KMS-11 (cell line): ENCODE measurements at regions not wholly inside any gene's neighbourhood (a gene's known extent, or its start where the extent isn't known, plus 50 kb on each side); places are given as distances from the start of the nearest gene placed in this dataset.

ENCODE experiments used
- H2AFZ ChIP-seq: fragments of 200-600 bp; sonication (generic); 2 replicates; pipeline ENCODE4 v1.6.1; 2016; ENCODE audit warnings: antibody characterized with exemption, mixed run types, low read depth
- H3K27ac ChIP-seq: fragments of 200-600 bp; sonication (generic); 2 replicates; pipeline ENCODE4 v1.6.1; 2016; ENCODE audit warnings: mild to moderate bottlenecking, mixed run types
- H3K27me3 ChIP-seq: fragments of 200-600 bp; sonication (generic); 2 replicates; pipeline ENCODE4 v1.6.1; 2017; ENCODE audit warnings: mild to moderate bottlenecking, low read depth, mixed run types, moderate library complexity; ENCODE audit not compliant: insufficient read depth
- H3K36me3 ChIP-seq: fragments of 200-600 bp; sonication (generic); 2 replicates; pipeline ENCODE4 v1.6.1; 2017; ENCODE audit warnings: mild to moderate bottlenecking, mixed run types; ENCODE audit not compliant: insufficient read depth
- H3K4me1 ChIP-seq: fragments of 200-600 bp; sonication (generic); 2 replicates; pipeline ENCODE4 v1.6.1; 2016; ENCODE audit warnings: mild to moderate bottlenecking, low read depth, mixed run types; ENCODE audit not compliant: poor library complexity, severe bottlenecking
- H3K4me2 ChIP-seq: fragments of 200-600 bp; sonication (generic); 2 replicates; pipeline ENCODE4 v1.7.0; 2016; ENCODE audit warnings: mild to moderate bottlenecking, mixed run types
- H3K4me3 ChIP-seq: fragments of 200-600 bp; sonication (generic); IDR thresholded peaks from 2 replicates; pipeline ENCODE4 v1.6.1; 2017; ENCODE audit warnings: low read depth, low read length, mixed read lengths; ENCODE audit not compliant: insufficient read depth
- H3K79me2 ChIP-seq: fragments of 200-600 bp; sonication (generic); 2 replicates; pipeline ENCODE4 v1.6.1; 2016; ENCODE audit warnings: low read depth, mixed run types; ENCODE audit not compliant: insufficient read depth
- H3K9ac ChIP-seq: fragments of 200-600 bp; sonication (generic); 2 replicates; pipeline ENCODE4 v1.6.1; 2016; ENCODE audit warnings: mild to moderate bottlenecking, mixed run types
- H4K20me1 ChIP-seq: fragments of 200-600 bp; sonication (generic); 2 replicates; pipeline ENCODE4 v1.6.1; 2016; ENCODE audit warnings: mild to moderate bottlenecking, mixed run types; ENCODE audit not compliant: insufficient read depth
- CTCF ChIP-seq: fragments of 200-600 bp; sonication (generic); conservative IDR thresholded peaks from 2 replicates; pipeline ENCODE4 v1.6.1; 2017; ENCODE audit warnings: low read depth, mild to moderate bottlenecking, antibody characterized with exemption, low read length, moderate library complexity, mixed read lengths

- H3K27ac ChIP-seq = no peak overlapping the region
- no peaks in the 10 kb centered on the region for H3K4me1 ChIP-seq
- no peak for TF ChIP-seq CTCF
- no peaks in the 10 kb centered on the region for H3K36me3 ChIP-seq
- H3K79me2 ChIP-seq = no peaks in the 10 kb centered on the region
- H3K9ac ChIP-seq = no peak overlapping the region
- H2AFZ ChIP-seq = no peak overlapping the region
- H3K4me2 ChIP-seq = no peak overlapping the region
- no peak overlapping the region for H3K4me3 ChIP-seq
- no peaks in the 10 kb centered on the region for H4K20me1 ChIP-seq
- H3K27me3 ChIP-seq = peaks cover 6% of the 10 kb centered on the region; the same call in 1 of the 2 replicates
Observed at GRCh38 chr2:239588451-239589269, 187.8 kb upstream of the HDAC4 start.

- H3K79me2 ChIP-seq = no peaks in the 10 kb centered on the region
- H2AFZ ChIP-seq = no peak overlapping the region
- no peak overlapping the region for H3K9ac ChIP-seq
- no peaks in the 10 kb centered on the region for H4K20me1 ChIP-seq
- no peaks in the 10 kb centered on the region for H3K4me1 ChIP-seq
- H3K27ac ChIP-seq = no peak overlapping the region
- TF ChIP-seq CTCF = no peak
- no peak overlapping the region for H3K4me2 ChIP-seq
- H3K4me3 ChIP-seq = no peak overlapping the region
- H3K27me3 ChIP-seq = peaks cover 10% of the 10 kb centered on the region; the same call in 1 of the 2 replicates
- no peaks in the 10 kb centered on the region for H3K36me3 ChIP-seq
Observed at GRCh38 chr2:239587841-239588240, 187.0 kb upstream of the HDAC4 start.

GRCh38 chr2:239587311-239587731, 186.5 kb upstream of the HDAC4 start:
- no peak overlapping the region for H3K9ac ChIP-seq
- H3K4me1 ChIP-seq = no peaks in the 10 kb centered on the region
- no peak overlapping the region for H3K27ac ChIP-seq
- peaks cover 15% of the 10 kb centered on the region; the same call in 1 of the 2 replicates for H3K27me3 ChIP-seq
- no peak for TF ChIP-seq CTCF
- H3K36me3 ChIP-seq = no peaks in the 10 kb centered on the region
- no peaks in the 10 kb centered on the region for H4K20me1 ChIP-seq
- no peak overlapping the region for H3K4me3 ChIP-seq
- H3K4me2 ChIP-seq = no peak overlapping the region
- H3K79me2 ChIP-seq = no peaks in the 10 kb centered on the region
- no peak overlapping the region for H2AFZ ChIP-seq

- Histone ChIP-seq H3K27me3 (peaks cover 19% of the 10 kb centered on the region; the same call in 1 of the 2 replicates), H4K20me1 (no peaks in the 10 kb centered on the region), H3K27ac (no peak overlapping the region), H3K4me2 (no peak overlapping the region), H3K9ac (no peak overlapping the region), H2AFZ (no peak overlapping the region), H3K79me2 (no peaks in the 10 kb centered on the region), H3K4me3 (no peak overlapping the region), H3K4me1 (no peaks in the 10 kb centered on the region), H3K36me3 (no peaks in the 10 kb centered on the region)
- no peak for TF ChIP-seq CTCF
Observed at GRCh38 chr2:239586651-239587310, 186.0 kb upstream of the HDAC4 start.
